Gastrocnemius medialis (tissue), 4 donors: ENCODE measurements at regions not wholly inside any gene's neighbourhood (a gene's known extent, or its start where the extent isn't known, plus 50 kb on each side); places are given as distances from the start of the nearest gene placed in this dataset.

Experiments
- ATAC-seq, 2 donors: fragments of 150-250 bp; one replicate each; pipeline ENCODE4 v1.9.1; 2016
- DNase-seq, 2 donors: peaks; one replicate each; pipeline ENCODE4 v3.0.0-alpha.2; 2019
- H3K27ac ChIP-seq, 4 donors: fragments of 200-600 bp; sonication (generic); 1 replicate in 1 of 4; 2 replicates in 3 of 4; pipeline ENCODE4 v1.5.1; 2016 to 2018; ENCODE audit warnings: mild to moderate bottlenecking in 2 of 4, moderate library complexity in 1 of 4
- H3K27me3 ChIP-seq, 3 donors: fragments of 200-600 bp; sonication (generic) in 2 of 3; 1 replicate in 1 of 3; 2 replicates in 2 of 3; pipeline versions ENCODE4 v1.5.1 to v1.6.0; 2016 to 2019; ENCODE audit warnings: mild to moderate bottlenecking in 1 of 3, moderate library complexity in 1 of 3
- H3K36me3 ChIP-seq, 2 donors: fragments of 200-600 bp; sonication (generic) in 1 of 2; one replicate each; pipeline ENCODE4 v1.5.1; 2017 to 2018
- H3K4me1 ChIP-seq, 2 donors: fragments of 200-600 bp; sonication (generic) in 1 of 2; one replicate each; pipeline ENCODE4 v1.5.1; 2016 to 2017; ENCODE audit warnings: mild to moderate bottlenecking in 2 of 2
- H3K4me3 ChIP-seq, 4 donors: fragments of 200-600 bp; sonication (generic) in 3 of 4; 1 replicate in 1 of 4; 2 replicates in 3 of 4; pipeline ENCODE4 v1.5.1; 2016 to 2019; ENCODE audit warnings: mild to moderate bottlenecking in 2 of 4
- H3K9me3 ChIP-seq, 3 donors: fragments of 200-600 bp; sonication (generic) in 2 of 3; 1 replicate in 1 of 3; 2 replicates in 2 of 3; pipeline ENCODE4 v1.5.1; 2016 to 2019
- CTCF ChIP-seq, 5 experiments: fragments of 450-650 bp in 3 of 5; fragments of 200-600 bp in 2 of 5; sonication (generic) in 2 of 5; IDR thresholded peaks in 4 of 5; conservative IDR thresholded peaks in 1 of 5; 1 replicate in 4 of 5; 2 replicates in 1 of 5; pipeline ENCODE4 v1.5.1; 2016 to 2019; ENCODE audit warnings: antibody characterized with exemption in 5 of 5, mild to moderate bottlenecking in 3 of 5, moderate library complexity in 3 of 5
- POLR2A ChIP-seq, 2 donors: fragments of 450-650 bp; IDR thresholded peaks; one replicate each; pipeline ENCODE4 v1.6.1; 2017; ENCODE audit warnings: antibody characterized with exemption in 2 of 2, mild to moderate bottlenecking in 2 of 2, moderate library complexity in 2 of 2
- in situ Hi-C, 4 donors: fragments of 200-750 bp; cut with MboI; loops; one replicate each; pipeline versions ENCODE4 v1.15.0 to v1.8.0; 2017; ENCODE audit warnings: low sequenced_read_pairs in 4 of 4
- intact Hi-C: fragments of 100-400 bp; cut with DNase I; formaldehyde crosslinking; loops from one replicate; pipeline ENCODE4 v1.15.1; 2023; ENCODE audit warnings: low total_unique reads

- Histone ChIP-seq H3K27ac (no peak overlapping the region), H3K36me3 (no peaks in the 10 kb centered on the region), H3K4me1 (no peaks in the 10 kb centered on the region), H3K9me3 (no peaks in the 10 kb centered on the region), H3K4me3 (no peak overlapping the region), H3K27me3 (no peaks in the 10 kb centered on the region)
- ATAC-seq (no peak), DNase-seq (no peak)
- intact Hi-C loops (no loop called here), in situ Hi-C loops (no loop called here)
- no peak for TF ChIP-seq POLR2A (IDR thresholded peaks at IDR 0.05)
Measured at GRCh38 chr10:21191512-21191911, 294.4 kb upstream of the NEBL start.

DNA sequence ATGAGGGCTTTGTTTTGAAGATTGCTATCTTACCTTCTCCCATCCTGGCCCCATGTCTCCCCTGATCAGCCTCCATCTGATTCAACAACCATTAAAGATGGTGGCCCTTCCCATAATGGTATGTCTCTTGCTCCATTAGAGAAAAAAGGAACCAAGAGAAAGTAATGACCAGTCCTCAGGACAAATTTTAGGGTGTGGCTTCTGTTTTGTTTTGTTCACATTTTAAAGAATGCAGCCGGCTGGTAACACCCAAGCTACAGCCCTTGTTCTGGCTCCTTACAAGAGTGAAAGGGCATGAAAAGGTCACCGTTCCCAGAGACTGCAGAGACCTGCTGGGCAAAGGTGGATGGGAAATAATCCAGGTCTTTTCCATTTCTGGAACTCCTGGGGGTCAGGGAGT is 287.9 kb upstream of the NEBL start:
- in situ Hi-C loops (no loop called here), intact Hi-C loops (no loop called here)
- no peak overlapping the region for H3K27ac ChIP-seq
- no peak for DNase-seq
- H3K27me3 ChIP-seq: no peaks in the 10 kb centered on the region
- H3K4me3 ChIP-seq: no peak overlapping the region
- H3K36me3 ChIP-seq: no peaks in the 10 kb centered on the region
- no peak for TF ChIP-seq CTCF (IDR thresholded peaks at IDR 0.05 in 4 of 5, conservative IDR thresholded peaks at IDR 0.05 in 1 of 5)
- TF ChIP-seq POLR2A (IDR thresholded peaks at IDR 0.05): no peak
- H3K9me3 ChIP-seq: no peaks in the 10 kb centered on the region
- no peak for ATAC-seq
- no peaks in the 10 kb centered on the region for H3K4me1 ChIP-seq

DNA sequence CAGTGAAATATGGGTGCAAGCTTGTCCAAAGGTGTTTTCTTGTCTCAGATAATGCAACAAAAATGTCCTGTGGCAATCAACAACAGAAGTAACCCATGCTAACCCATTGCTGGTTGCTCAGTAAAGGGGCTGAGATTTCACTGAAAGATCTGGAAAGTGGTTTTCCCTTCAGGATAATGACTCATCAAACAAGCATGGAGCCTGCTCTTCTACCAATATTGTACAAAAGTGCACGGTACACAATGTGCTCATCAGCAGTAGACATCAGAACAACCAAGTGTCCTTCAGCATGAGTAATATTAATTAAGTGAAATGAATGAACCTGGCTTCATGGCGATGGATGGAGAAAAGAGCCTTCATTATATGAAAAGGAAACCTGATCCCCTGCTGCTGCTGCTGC is 287.1 kb upstream of the NEBL start:
- in situ Hi-C loops: no loop called here
- no peaks in the 10 kb centered on the region for H3K9me3 ChIP-seq
- no peaks in the 10 kb centered on the region for H3K4me1 ChIP-seq
- H3K36me3 ChIP-seq: no peaks in the 10 kb centered on the region
- no peak overlapping the region for H3K4me3 ChIP-seq
- ATAC-seq (peak in 1 of 2 donors; percentile 62), DNase-seq (no peak)
- no peak overlapping the region for H3K27ac ChIP-seq
- intact Hi-C loops: no loop called here
- no peak for TF ChIP-seq CTCF (IDR thresholded peaks at IDR 0.05 in 4 of 5, conservative IDR thresholded peaks at IDR 0.05 in 1 of 5)
- no peak for TF ChIP-seq POLR2A (IDR thresholded peaks at IDR 0.05)
- no peaks in the 10 kb centered on the region for H3K27me3 ChIP-seq

GRCh38 chr10:21183025-21183424 is 285.9 kb upstream of the NEBL start:
- Histone ChIP-seq H3K9me3 (no peaks in the 10 kb centered on the region), H3K4me1 (no peaks in the 10 kb centered on the region), H3K27me3 (no peaks in the 10 kb centered on the region), H3K4me3 (no peak overlapping the region), H3K27ac (no peak overlapping the region), H3K36me3 (no peaks in the 10 kb centered on the region)
- no peak for TF ChIP-seq POLR2A (IDR thresholded peaks at IDR 0.05)
- no peak for TF ChIP-seq CTCF (IDR thresholded peaks at IDR 0.05 in 4 of 5, conservative IDR thresholded peaks at IDR 0.05 in 1 of 5)
- no peak for DNase-seq
- ATAC-seq: no peak
- intact Hi-C loops (no loop called here), in situ Hi-C loops (no loop called here)

DNA sequence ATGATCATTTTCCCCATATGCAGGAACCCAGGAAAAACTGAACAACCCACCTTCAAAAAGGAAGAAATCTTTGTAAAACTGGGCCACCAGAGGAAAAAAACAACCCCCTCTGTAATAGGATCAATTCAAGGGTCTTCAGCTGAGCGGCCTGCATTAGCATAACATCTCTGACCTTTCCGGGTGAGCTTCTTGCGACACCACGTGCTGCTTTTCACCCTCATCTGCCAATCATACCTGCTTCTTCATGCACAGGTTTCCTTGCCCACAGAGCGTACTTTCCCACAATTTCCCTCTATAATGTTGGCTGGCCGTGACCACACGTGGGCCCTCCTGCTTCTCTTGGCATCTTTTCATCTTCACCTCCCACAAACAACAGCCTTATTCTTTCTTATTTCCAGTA is 284.3 kb upstream of the NEBL start:
- DNase-seq: no peak
- Histone ChIP-seq H3K27ac (no peak overlapping the region), H3K4me3 (no peak overlapping the region), H3K36me3 (no peaks in the 10 kb centered on the region), H3K27me3 (no peaks in the 10 kb centered on the region), H3K4me1 (no peaks in the 10 kb centered on the region), H3K9me3 (no peaks in the 10 kb centered on the region)
- ATAC-seq: no peak
- in situ Hi-C loops: no loop called here
- intact Hi-C loops: no loop called here
- TF ChIP-seq POLR2A (IDR thresholded peaks at IDR 0.05): no peak
- no peak for TF ChIP-seq CTCF (IDR thresholded peaks at IDR 0.05 in 4 of 5, conservative IDR thresholded peaks at IDR 0.05 in 1 of 5)
